GM13977 (cell line): ENCODE measurements at regions not wholly inside any gene's neighbourhood (a gene's known extent, or its start where the extent isn't known, plus 50 kb on each side); places are given as distances from the start of the nearest gene placed in this dataset.

Source experiments
- DNase-seq: peaks from one replicate; pipeline ENCODE4 v3.0.0; 2012; ENCODE audit warnings: low spot score
- in situ Hi-C: fragments of 300-500 bp; cut with MboI; formaldehyde crosslinking; loops from one replicate; pipeline ENCODE4 v1.12.0; 2022; ENCODE audit warnings: low sequenced_read_pairs, low pct_unique_long_range_greater_than_20kb, mixed read lengths, inconsistent platforms; ENCODE audit not compliant: unreplicated experiment
- TF ChIP-seq, protein P1 (sequence below): IDR thresholded peaks from 2 replicates; pipeline ENCODE4 v1.5.1; 2012; ENCODE audit warnings: mild to moderate bottlenecking, control low read depth; ENCODE audit not compliant: insufficient read depth; ENCODE audit errors: extremely low read depth, missing control alignments

DNA sequence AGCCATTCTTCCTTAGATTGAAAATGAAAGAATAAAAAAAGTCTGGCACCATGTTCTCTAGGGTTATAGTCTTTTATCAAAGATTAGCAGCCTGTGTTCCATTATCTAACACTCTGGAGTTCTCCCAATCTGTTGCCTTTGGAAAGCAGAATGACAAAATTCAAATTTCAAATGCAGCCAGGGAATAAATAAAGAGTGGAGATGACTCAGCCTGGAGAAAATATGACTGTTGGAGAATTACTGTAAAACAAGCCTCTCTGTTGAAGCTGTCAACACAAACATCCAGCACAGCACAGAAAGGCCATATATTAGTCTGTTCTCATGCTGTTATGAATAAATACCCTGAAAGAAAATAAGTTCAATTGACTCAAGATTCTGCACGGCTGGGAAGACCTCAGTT is 650.5 kb upstream of the SLC10A2 start:
- TF ChIP-seq, protein P1, sequence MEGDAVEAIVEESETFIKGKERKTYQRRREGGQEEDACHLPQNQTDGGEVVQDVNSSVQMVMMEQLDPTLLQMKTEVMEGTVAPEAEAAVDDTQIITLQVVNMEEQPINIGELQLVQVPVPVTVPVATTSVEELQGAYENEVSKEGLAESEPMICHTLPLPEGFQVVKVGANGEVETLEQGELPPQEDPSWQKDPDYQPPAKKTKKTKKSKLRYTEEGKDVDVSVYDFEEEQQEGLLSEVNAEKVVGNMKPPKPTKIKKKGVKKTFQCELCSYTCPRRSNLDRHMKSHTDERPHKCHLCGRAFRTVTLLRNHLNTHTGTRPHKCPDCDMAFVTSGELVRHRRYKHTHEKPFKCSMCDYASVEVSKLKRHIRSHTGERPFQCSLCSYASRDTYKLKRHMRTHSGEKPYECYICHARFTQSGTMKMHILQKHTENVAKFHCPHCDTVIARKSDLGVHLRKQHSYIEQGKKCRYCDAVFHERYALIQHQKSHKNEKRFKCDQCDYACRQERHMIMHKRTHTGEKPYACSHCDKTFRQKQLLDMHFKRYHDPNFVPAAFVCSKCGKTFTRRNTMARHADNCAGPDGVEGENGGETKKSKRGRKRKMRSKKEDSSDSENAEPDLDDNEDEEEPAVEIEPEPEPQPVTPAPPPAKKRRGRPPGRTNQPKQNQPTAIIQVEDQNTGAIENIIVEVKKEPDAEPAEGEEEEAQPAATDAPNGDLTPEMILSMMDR = no peak
- no peak for DNase-seq
- in situ Hi-C loops = no loop called here

DNA sequence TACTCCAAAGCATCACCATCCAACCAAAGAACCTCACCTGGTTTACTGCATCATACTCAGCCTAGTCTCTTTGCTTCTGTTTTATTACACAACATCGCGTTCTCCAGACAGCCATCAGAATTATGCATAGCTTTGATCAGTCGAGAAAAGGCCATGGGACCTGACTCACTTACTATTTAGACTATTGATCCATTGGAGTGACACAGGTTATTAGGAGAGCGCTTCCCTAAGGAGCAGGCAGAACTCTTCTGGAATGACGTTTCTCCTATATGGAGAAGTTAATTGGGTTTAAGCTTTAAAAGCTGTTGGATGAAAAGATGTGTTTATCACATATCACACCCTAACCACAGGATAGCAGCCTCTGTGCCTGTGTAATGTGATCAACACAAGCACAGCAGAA is 649.1 kb upstream of the SLC10A2 start:
- TF ChIP-seq, protein P1 = no peak
- in situ Hi-C loops = no loop called here
- no peak for DNase-seq

DNA sequence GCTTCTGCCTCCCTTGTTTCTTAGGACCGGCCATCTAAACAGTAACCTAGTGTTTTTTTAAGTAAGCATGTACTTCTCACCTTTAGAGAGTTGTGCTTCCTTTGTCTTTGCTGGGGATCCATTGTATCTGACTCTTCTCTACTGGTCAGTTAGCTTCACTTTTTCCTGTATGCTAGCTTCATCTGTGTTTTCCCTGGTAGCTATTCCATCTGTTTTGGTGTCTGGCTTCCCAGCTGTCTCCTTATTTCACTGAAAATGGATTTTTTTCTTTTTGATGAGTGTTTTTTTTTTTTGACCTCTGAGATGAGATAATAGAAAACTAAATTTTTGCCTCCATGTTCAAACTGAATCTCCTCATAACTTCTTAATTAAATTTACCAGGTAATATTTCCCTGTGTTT is 637.0 kb upstream of the SLC10A2 start:
- in situ Hi-C loops = no loop called here
- DNase-seq = no peak
- TF ChIP-seq, protein P1 = no peak

DNA sequence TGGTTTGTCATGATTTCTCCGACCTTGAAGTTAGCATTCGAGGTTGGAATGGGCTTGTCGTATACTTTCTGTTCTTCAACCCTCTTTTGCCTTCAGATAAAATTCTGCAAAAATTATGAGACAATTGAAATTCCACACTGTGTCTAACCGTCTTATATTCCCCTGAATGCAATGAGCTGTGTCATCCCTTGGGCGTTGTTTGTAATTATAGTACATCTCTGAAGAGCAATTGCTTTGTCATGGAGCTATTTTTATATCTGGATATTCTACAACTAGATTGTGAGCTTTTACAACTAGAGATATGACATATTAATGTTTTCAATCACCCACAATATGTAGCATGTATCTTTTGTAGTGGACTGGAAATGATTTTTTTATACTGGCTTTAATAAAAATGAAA is 631.8 kb upstream of the SLC10A2 start:
- in situ Hi-C loops = no loop called here
- TF ChIP-seq, protein P1 = no peak
- DNase-seq = no peak

DNA sequence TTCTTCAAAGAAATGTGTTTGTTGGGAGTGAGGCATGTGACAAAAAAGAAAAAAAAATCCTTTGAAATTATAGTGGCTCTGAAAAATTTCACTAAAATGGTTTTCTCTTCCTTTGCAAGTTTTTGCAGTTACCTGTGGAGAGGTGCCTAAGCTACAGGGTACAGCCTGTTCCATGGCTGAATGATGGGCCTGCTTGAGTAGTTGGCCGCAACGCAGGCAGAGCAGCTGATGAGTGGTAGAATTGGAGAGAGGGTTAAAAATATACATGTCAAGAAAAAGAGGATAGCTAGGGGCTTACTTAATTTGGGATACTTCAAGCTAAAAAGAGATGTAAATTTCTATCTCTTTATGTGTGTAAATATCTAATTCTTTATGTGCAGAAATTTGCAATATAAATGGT is 629.1 kb upstream of the SLC10A2 start:
- TF ChIP-seq, protein P1 = no peak
- in situ Hi-C loops = no loop called here
- no peak for DNase-seq

DNA sequence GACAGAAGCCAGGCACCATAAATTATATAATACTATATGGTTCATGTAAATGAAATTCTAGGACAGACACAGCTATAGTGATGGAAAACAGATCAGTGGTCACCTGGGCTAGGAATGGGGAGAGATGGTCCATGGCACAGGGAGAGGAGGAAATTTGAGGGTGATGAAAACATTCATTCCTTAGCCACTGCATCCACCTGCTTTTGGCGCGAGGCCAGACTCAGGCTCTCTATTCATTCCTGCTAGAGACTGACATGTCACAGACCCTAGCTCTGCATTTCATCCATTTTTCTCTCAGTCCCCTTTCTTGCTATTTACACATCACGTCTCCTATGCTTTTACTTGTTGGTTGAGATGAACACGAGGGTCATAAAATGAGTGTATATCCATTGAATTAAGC is 628.3 kb upstream of the SLC10A2 start:
- in situ Hi-C loops = no loop called here
- no peak for DNase-seq
- TF ChIP-seq, protein P1 = no peak

DNA sequence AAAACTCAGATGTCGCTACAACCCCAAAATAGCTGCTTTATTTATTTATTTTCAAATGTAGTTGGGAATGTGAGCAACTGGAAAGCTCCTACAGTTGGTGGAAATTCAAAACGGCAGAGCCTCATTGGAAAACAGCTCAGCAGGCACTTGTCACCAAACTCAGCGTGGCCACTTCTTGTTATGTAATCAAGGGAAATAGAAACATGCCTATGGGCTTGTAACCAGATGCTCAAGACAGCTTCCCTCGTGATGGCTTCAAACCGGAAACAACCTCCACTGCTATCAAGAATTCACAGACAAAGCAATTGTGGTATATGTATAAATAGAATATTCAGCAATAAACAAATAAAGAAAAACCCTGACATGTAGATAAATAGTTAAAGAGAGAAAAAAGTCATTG is 627.8 kb upstream of the SLC10A2 start:
- no peak for DNase-seq
- TF ChIP-seq, protein P1 = no peak
- in situ Hi-C loops = no loop called here
